GF-D8 (cell line): ENCODE measurements at regions not wholly inside any gene's neighbourhood (a gene's known extent, or its start where the extent isn't known, plus 50 kb on each side); places are given as distances from the start of the nearest gene placed in this dataset.

Experiments used
- DNase-seq: peaks from one replicate; lab custom pipeline; 2025; lab: John Stamatoyannopoulos, UW

GRCh38 chr1:87225171-87225570, 103.5 kb upstream of the LMO4 start:
- no peak for DNase-seq

GRCh38 chr1:87226341-87226760, 102.3 kb upstream of the LMO4 start:
- no peak for DNase-seq

- no peak for DNase-seq
These were observed 101.0 kb upstream of the LMO4 start for GRCh38 chr1:87227651-87228050.

- DNase-seq: no peak
These were observed 98.2 kb upstream of the LMO4 start for GRCh38 chr1:87230501-87230900.

GRCh38 chr1:87231703-87232367, 96.8 kb upstream of the LMO4 start:
- DNase-seq: no peak

GRCh38 chr1:87236585-87236984, 92.1 kb upstream of the LMO4 start:
- DNase-seq: no peak

GRCh38 chr1:87239997-87240605, 88.6 kb upstream of the LMO4 start:
- no peak for DNase-seq

GRCh38 chr1:87240661-87241285, 87.9 kb upstream of the LMO4 start:
- no peak for DNase-seq

GRCh38 chr1:87242445-87243185, 86.1 kb upstream of the LMO4 start:
- no peak for DNase-seq

GRCh38 chr1:87243573-87243972, 85.1 kb upstream of the LMO4 start:
- DNase-seq: no peak

GRCh38 chr1:87246436-87246835, 82.2 kb upstream of the LMO4 start:
- DNase-seq: no peak

- DNase-seq: no peak
These were observed 78.9 kb upstream of the LMO4 start for GRCh38 chr1:87249803-87250202.

GRCh38 chr1:87250336-87250735, 78.3 kb upstream of the LMO4 start:
- no peak for DNase-seq

- peak; percentile 36 for DNase-seq
These were observed 76.3 kb upstream of the LMO4 start for GRCh38 chr1:87252406-87252805.

GRCh38 chr1:87262688-87263087, 66.0 kb upstream of the LMO4 start:
- DNase-seq: no peak

GRCh38 chr1:87263281-87263680, 65.4 kb upstream of the LMO4 start:
- no peak for DNase-seq

- DNase-seq: no peak
These were observed 64.9 kb upstream of the LMO4 start for GRCh38 chr1:87263785-87264184.

GRCh38 chr1:87264976-87265375, 63.7 kb upstream of the LMO4 start:
- no peak for DNase-seq

GRCh38 chr1:87265786-87266185, 62.9 kb upstream of the LMO4 start:
- no peak for DNase-seq

GRCh38 chr1:87268111-87268510, 60.6 kb upstream of the LMO4 start:
- DNase-seq: no peak

GRCh38 chr1:87269921-87270320, 58.8 kb upstream of the LMO4 start:
- no peak for DNase-seq

GRCh38 chr1:87273291-87273690, 55.4 kb upstream of the LMO4 start:
- DNase-seq: no peak

GRCh38 chr1:87274851-87275250, 53.8 kb upstream of the LMO4 start:
- no peak for DNase-seq
